ENCODE measurements at regions not wholly inside any gene's neighbourhood (a gene's known extent, or its start where the extent isn't known, plus 50 kb on each side); places are given as distances from the start of the nearest gene placed in this dataset.

DNA sequence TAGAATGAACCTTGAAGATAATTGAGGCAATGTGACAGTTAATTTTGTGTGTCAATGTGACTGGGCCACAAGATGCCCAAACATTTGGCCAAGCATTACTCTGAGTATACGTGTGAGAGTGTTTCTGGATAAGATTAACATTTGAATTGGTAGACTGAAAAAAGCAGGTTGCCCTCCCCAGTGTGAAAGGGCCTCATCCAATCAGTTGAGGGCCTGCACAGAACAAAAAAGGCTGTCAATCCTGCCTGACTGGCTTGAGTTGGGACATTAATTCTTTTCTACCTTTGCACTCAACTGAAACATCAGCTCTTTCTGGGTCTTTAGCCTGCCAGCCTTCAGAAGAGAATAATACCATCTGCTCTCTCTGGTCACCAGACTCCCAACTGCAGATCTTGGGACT is 56.6 kb upstream of the PDE1C start:
- BruUV-seq (replicated peaks), result no TSS peak
- POLR2A ChIA-PET, result no interaction called here
- intact Hi-C loops (cut with micrococcal nuclease), result no loop called here
- H3K27ac Mint-ChIP-seq (ENCODE audit: low read depth, unreplicated experiment), result no peak overlapping the region
- H3K36me3 Mint-ChIP-seq (ENCODE audit: insufficient read depth, unreplicated experiment), result no peaks in the 10 kb centered on the region
- CTCF ChIA-PET, result no interaction called here
- H3K4me1 Mint-ChIP-seq (ENCODE audit: insufficient read depth, unreplicated experiment), result no peaks in the 10 kb centered on the region
- TF ChIP-seq, protein P1, sequence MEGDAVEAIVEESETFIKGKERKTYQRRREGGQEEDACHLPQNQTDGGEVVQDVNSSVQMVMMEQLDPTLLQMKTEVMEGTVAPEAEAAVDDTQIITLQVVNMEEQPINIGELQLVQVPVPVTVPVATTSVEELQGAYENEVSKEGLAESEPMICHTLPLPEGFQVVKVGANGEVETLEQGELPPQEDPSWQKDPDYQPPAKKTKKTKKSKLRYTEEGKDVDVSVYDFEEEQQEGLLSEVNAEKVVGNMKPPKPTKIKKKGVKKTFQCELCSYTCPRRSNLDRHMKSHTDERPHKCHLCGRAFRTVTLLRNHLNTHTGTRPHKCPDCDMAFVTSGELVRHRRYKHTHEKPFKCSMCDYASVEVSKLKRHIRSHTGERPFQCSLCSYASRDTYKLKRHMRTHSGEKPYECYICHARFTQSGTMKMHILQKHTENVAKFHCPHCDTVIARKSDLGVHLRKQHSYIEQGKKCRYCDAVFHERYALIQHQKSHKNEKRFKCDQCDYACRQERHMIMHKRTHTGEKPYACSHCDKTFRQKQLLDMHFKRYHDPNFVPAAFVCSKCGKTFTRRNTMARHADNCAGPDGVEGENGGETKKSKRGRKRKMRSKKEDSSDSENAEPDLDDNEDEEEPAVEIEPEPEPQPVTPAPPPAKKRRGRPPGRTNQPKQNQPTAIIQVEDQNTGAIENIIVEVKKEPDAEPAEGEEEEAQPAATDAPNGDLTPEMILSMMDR (IDR thresholded peaks at IDR 0.05; ENCODE audit: unreplicated experiment), result no peak
- H3K9me3 Mint-ChIP-seq (ENCODE audit: unreplicated experiment), result peaks cover 9% of the 10 kb centered on the region
- no peak overlapping the region for H3K4me3 Mint-ChIP-seq (ENCODE audit: unreplicated experiment)
- no peaks in the 10 kb centered on the region for H3K27me3 Mint-ChIP-seq (ENCODE audit: insufficient read depth, unreplicated experiment)
- no peak for DNase-seq (ENCODE audit: unreplicated experiment)

All from MCF 10A (cell line).